ENCODE measurements at regions not wholly inside any gene's neighbourhood (a gene's known extent, or its start where the extent isn't known, plus 50 kb on each side); places are given as distances from the start of the nearest gene placed in this dataset.

GRCh38 chr10:111837086-111837485 is 346.5 kb downstream of the GPAM start:
- DNase-seq = no peak

- no peak for DNase-seq
These were observed 345.6 kb downstream of the GPAM start for GRCh38 chr10:111837985-111838384.

GRCh38 chr10:111840546-111840945 is 343.0 kb downstream of the GPAM start:
- no peak for DNase-seq

- no peak for DNase-seq
These were observed 330.8 kb downstream of the GPAM start for GRCh38 chr10:111852801-111853200.

- DNase-seq = no peak
These were observed 326.9 kb downstream of the GPAM start for GRCh38 chr10:111856631-111857030.

GRCh38 chr10:111865550-111865949 is 318.0 kb downstream of the GPAM start:
- no peak for DNase-seq

- no peak for DNase-seq
These were observed 312.1 kb downstream of the GPAM start for GRCh38 chr10:111871458-111871857.

- no peak for DNase-seq
These were observed 311.0 kb downstream of the GPAM start for GRCh38 chr10:111872591-111872990.

GRCh38 chr10:111873041-111873440 is 310.5 kb downstream of the GPAM start:
- no peak for DNase-seq

- peak; percentile 15 for DNase-seq
These were observed 309.9 kb downstream of the GPAM start for GRCh38 chr10:111873621-111874135.

- no peak for DNase-seq
These were observed 309.0 kb downstream of the GPAM start for GRCh38 chr10:111874576-111874975.

- no peak for DNase-seq
These were observed 307.8 kb downstream of the GPAM start for GRCh38 chr10:111875725-111876124.

GRCh38 chr10:111877258-111877657 is 306.3 kb downstream of the GPAM start:
- DNase-seq = no peak

GRCh38 chr10:111879969-111880368 is 303.6 kb downstream of the GPAM start:
- no peak for DNase-seq

- no peak for DNase-seq
These were observed 298.5 kb downstream of the GPAM start for GRCh38 chr10:111885046-111885445.

- DNase-seq = no peak
These were observed 297.6 kb downstream of the GPAM start for GRCh38 chr10:111885919-111886318.

GRCh38 chr10:111887266-111887665 is 296.3 kb downstream of the GPAM start:
- no peak for DNase-seq

- no peak for DNase-seq
These were observed 293.5 kb downstream of the GPAM start for GRCh38 chr10:111890046-111890445.

- DNase-seq = no peak
These were observed 267.6 kb downstream of the GPAM start for GRCh38 chr10:111916011-111916410.

GRCh38 chr10:111921821-111922220 is 261.7 kb downstream of the GPAM start:
- DNase-seq = no peak

- no peak for DNase-seq
These were observed 260.5 kb downstream of the GPAM start for GRCh38 chr10:111923032-111923431.

GRCh38 chr10:111926286-111926685 is 257.3 kb downstream of the GPAM start:
- no peak for DNase-seq

GRCh38 chr10:111933937-111934336 is 249.6 kb downstream of the GPAM start:
- no peak for DNase-seq

GRCh38 chr10:111934931-111935330 is 248.6 kb downstream of the GPAM start:
- no peak for DNase-seq

GRCh38 chr10:111936143-111936542 is 247.4 kb downstream of the GPAM start:
- no peak for DNase-seq

GRCh38 chr10:111944331-111944730 is 239.2 kb downstream of the GPAM start:
- no peak for DNase-seq
